B cell (primary cell): ENCODE measurements at regions not wholly inside any gene's neighbourhood (a gene's known extent, or its start where the extent isn't known, plus 50 kb on each side); places are given as distances from the start of the nearest gene placed in this dataset.

Experiments
- ATAC-seq: fragments of 200-7000 bp; cut with Tn5 transposase; one replicate; pipeline ENCODE4 v1.10.0; 2021; ENCODE audit warnings: low read depth, mild to moderate bottlenecking, moderate number of reproducible peaks, moderate library complexity
- CTCF ChIA-PET: fragments of 350-600 bp; sonication (Branson Sonifier 250); formaldehyde crosslinking; loops from one replicate; lab custom pipeline; 2021; ENCODE audit warnings: antibody characterized with exemption, inconsistent platforms; lab: Charles Lee
- POLR2A ChIA-PET: fragments of 350-600 bp; sonication (Branson Sonifier 250); formaldehyde crosslinking; loops from one replicate; lab custom pipeline; 2021; ENCODE audit warnings: antibody characterized with exemption; lab: Charles Lee
- DNase-seq: peaks from one replicate; pipeline ENCODE4 v3.0.0; 2013
- H2AFZ ChIP-seq: 2 replicates; pipeline ENCODE4 v1.6.1; 2012; ENCODE audit warnings: mild to moderate bottlenecking, low read depth, low read length; ENCODE audit not compliant: insufficient read depth, poor library complexity, severe bottlenecking
- H3K27ac ChIP-seq, 2 donors: 1 replicate in 1 of 2; 2 replicates in 1 of 2; pipeline ENCODE4 v1.5.1; 2012 to 2013; ENCODE audit warnings: low read length in 2 of 2, mild to moderate bottlenecking in 2 of 2, moderate library complexity in 1 of 2
- H3K27me3 ChIP-seq, 4 experiments: fragments of 200-600 bp in 1 of 4; sonication (generic) in 1 of 4; replicated peaks in 1 of 4; 1 replicate in 2 of 4; 2 replicates in 2 of 4; pipeline versions ENCODE4 v1.6.1 to v1.7.0; 2013 to 2016; ENCODE audit warnings: low read length in 3 of 4, mild to moderate bottlenecking in 2 of 4, mixed read lengths in 1 of 4, moderate library complexity in 1 of 4; ENCODE audit not compliant: insufficient read depth in 4 of 4, control insufficient read depth in 3 of 4; ENCODE audit errors: control extremely low read depth in 1 of 4
- H3K36me3 ChIP-seq, 2 experiments: replicated peaks in 1 of 2; 1 replicate in 1 of 2; 2 replicates in 1 of 2; pipeline versions ENCODE4 v1.6.1 to v1.7.1; 2013; ENCODE audit warnings: low read length in 1 of 2; ENCODE audit not compliant: insufficient read depth in 2 of 2, control insufficient read depth in 1 of 2; ENCODE audit errors: control extremely low read depth in 1 of 2, extremely low read depth in 1 of 2
- H3K4me1 ChIP-seq, 2 donors: fragments of 200-600 bp in 1 of 2; sonication (generic) in 1 of 2; 1 replicate in 1 of 2; 2 replicates in 1 of 2; pipeline versions ENCODE4 v1.5.1 to v1.6.1; 2013 to 2017; ENCODE audit warnings: low read length in 2 of 2; ENCODE audit not compliant: control insufficient read depth in 2 of 2, insufficient read depth in 2 of 2
- H3K4me2 ChIP-seq: replicated peaks from 2 replicates; pipeline ENCODE3; 2012; ENCODE audit warnings: mild to moderate bottlenecking, low read depth, low read length; ENCODE audit not compliant: poor library complexity, severe bottlenecking
- H3K4me3 ChIP-seq, 5 experiments: fragments of 200-600 bp in 1 of 5; sonication (generic) in 1 of 5; 1 replicate in 3 of 5; 2 replicates in 2 of 5; pipeline versions ENCODE4 v1.5.1 to v1.7.0; 2011 to 2016; ENCODE audit warnings: low read length in 4 of 5, mild to moderate bottlenecking in 4 of 5, low read depth in 2 of 5, control low read depth in 1 of 5, moderate library complexity in 1 of 5; ENCODE audit not compliant: insufficient read depth in 1 of 5; ENCODE audit errors: control extremely low read depth in 1 of 5, extremely low read depth in 1 of 5
- H3K79me2 ChIP-seq: fragments of 200-600 bp; sonication (generic); one replicate; pipeline ENCODE4 v1.6.0; 2016; ENCODE audit warnings: low read length; ENCODE audit not compliant: control insufficient read depth, insufficient read depth
- H3K9ac ChIP-seq: fragments of 200-600 bp; sonication (generic); 2 replicates; pipeline ENCODE4 v1.6.1; 2017; ENCODE audit warnings: mild to moderate bottlenecking, low read length, moderate library complexity
- H3K9me3 ChIP-seq, 3 donors: one replicate each; pipeline versions ENCODE4 v1.6.1 to v1.7.1; 2013; ENCODE audit warnings: low read length in 2 of 3; ENCODE audit not compliant: control insufficient read depth in 2 of 3, insufficient read depth in 1 of 3; ENCODE audit errors: control extremely low read depth in 1 of 3
- H4K20me1 ChIP-seq: 2 replicates; pipeline ENCODE4 v1.6.0; 2012; ENCODE audit warnings: mild to moderate bottlenecking, low read length; ENCODE audit not compliant: insufficient read depth, control insufficient read depth, poor library complexity, severe bottlenecking
- H3K27ac Mint-ChIP-seq: one replicate; pipeline ENCODE4 v1.8.0; 2021; ENCODE audit warnings: mixed read lengths
- H3K27me3 Mint-ChIP-seq: one replicate; pipeline ENCODE4 v1.8.0; 2021; ENCODE audit warnings: mixed read lengths
- H3K4me1 Mint-ChIP-seq: one replicate; pipeline ENCODE4 v1.8.0; 2021; ENCODE audit warnings: mixed read lengths
- H3K4me3 Mint-ChIP-seq: one replicate; pipeline ENCODE4 v1.8.0; 2021; ENCODE audit warnings: mixed read lengths
- H3K9me3 Mint-ChIP-seq: one replicate; pipeline ENCODE4 v1.8.0; 2022; ENCODE audit warnings: mixed read lengths; ENCODE audit not compliant: insufficient read depth
- EZH2 ChIP-seq: IDR thresholded peaks from 2 replicates; pipeline ENCODE4 v1.6.1; 2012; ENCODE audit warnings: borderline replicate concordance, low read depth, mild to moderate bottlenecking, moderate library complexity, low read length; ENCODE audit not compliant: insufficient read depth, poor library complexity, severe bottlenecking
- WGBS: methylation state at CpG from one replicate; pipeline ENCODE4 v1.1.5; 2013; ENCODE audit warnings: missing lambda C conversion rate; ENCODE audit not compliant: insufficient coverage; 5-methylcytosine and 5-hydroxymethylcytosine counted together
- intact Hi-C: fragments of 100-400 bp; cut with micrococcal nuclease; formaldehyde crosslinking; loops from one replicate; pipeline ENCODE4 v1.10.0; 2022
- TF ChIP-seq, protein P1 (sequence below): fragments of 200-600 bp; IDR thresholded peaks from one replicate; pipeline ENCODE4 v1.8.0; 2022; ENCODE audit warnings: antibody characterized with exemption, mild to moderate bottlenecking

DNA sequence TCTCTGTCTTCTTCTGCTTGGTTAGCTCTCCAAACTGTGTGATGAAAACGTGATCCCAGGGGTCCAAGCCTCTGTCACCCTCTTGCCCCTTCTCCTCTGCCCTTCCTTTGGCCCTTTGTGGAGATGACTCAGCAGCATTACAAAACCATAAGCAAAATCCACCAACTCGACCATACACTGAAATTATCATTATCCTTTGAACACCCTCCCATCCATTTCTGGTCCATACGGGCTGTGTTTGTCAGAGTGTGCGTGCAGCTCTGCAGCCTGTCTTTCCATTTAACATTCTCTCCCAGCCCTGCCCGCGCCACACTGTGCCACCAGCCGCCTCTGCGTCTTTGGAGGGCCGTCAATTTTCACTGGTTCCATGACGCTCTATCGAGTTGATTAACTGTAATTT lies 69.2 kb downstream of the SLC25A47 start:
- H3K27me3 Mint-ChIP-seq: no peaks in the 10 kb centered on the region
- Histone ChIP-seq H3K4me3 (no peak overlapping the region), H3K9ac (no peak overlapping the region), H3K9me3 (no peaks in the 10 kb centered on the region), H2AFZ (no peak overlapping the region), H4K20me1 (no peaks in the 10 kb centered on the region), H3K79me2 (peaks cover 12% of the 10 kb centered on the region), H3K36me3 (peaks cover 0 to 1% of the 10 kb centered on the region in 2 experiments), H3K4me2 (no peak overlapping the region), H3K27me3 (no peaks in the 10 kb centered on the region), H3K4me1 (no peaks in the 10 kb centered on the region), H3K27ac (no peak overlapping the region)
- ChIA-PET POLR2A (no interaction called here), CTCF (interaction anchor here (0.8 kb wide), 1 partner anchor 9 kb away, joined by 3 read pairs; no protein-coding TSS in a partner anchor)
- TF ChIP-seq, protein P1, sequence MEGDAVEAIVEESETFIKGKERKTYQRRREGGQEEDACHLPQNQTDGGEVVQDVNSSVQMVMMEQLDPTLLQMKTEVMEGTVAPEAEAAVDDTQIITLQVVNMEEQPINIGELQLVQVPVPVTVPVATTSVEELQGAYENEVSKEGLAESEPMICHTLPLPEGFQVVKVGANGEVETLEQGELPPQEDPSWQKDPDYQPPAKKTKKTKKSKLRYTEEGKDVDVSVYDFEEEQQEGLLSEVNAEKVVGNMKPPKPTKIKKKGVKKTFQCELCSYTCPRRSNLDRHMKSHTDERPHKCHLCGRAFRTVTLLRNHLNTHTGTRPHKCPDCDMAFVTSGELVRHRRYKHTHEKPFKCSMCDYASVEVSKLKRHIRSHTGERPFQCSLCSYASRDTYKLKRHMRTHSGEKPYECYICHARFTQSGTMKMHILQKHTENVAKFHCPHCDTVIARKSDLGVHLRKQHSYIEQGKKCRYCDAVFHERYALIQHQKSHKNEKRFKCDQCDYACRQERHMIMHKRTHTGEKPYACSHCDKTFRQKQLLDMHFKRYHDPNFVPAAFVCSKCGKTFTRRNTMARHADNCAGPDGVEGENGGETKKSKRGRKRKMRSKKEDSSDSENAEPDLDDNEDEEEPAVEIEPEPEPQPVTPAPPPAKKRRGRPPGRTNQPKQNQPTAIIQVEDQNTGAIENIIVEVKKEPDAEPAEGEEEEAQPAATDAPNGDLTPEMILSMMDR: no peak
- no peak for TF ChIP-seq EZH2
- no peak for DNase-seq
- 82% methylated on average over 11 of the region's 11 CpGs for WGBS
- no peaks in the 10 kb centered on the region for H3K9me3 Mint-ChIP-seq
- intact Hi-C loops: no loop called here
- no peak for ATAC-seq
- no peaks in the 10 kb centered on the region for H3K4me1 Mint-ChIP-seq
- H3K27ac Mint-ChIP-seq: no peak overlapping the region
- H3K4me3 Mint-ChIP-seq: no peak overlapping the region

DNA sequence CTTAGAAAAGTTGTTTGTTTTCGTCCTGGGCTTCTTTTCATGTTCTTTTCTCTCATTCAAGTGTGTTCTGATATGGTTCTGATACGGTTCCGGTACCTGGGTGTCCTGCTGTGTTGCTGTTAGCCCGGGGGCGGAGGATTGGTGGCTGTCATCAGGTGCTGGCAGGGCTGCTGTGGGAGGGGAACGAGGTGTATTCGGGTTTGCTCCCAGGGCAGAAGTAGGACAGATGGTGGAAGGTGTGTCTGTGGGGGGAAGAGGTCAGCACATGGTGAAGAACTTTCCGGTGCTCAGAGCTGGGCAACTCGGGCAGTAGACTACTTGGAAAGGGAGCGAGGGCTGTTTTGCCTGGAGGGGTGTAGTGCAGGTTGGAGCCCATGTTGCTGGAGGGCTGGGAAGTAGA lies 70.2 kb downstream of the SLC25A47 start:
- Mint-ChIP-seq H3K4me1 (no peaks in the 10 kb centered on the region), H3K4me3 (no peak overlapping the region), H3K27ac (no peak overlapping the region), H3K27me3 (no peaks in the 10 kb centered on the region), H3K9me3 (no peaks in the 10 kb centered on the region)
- H3K4me2 ChIP-seq: no peak overlapping the region
- H4K20me1 ChIP-seq: no peaks in the 10 kb centered on the region
- no peak overlapping the region for H3K9ac ChIP-seq
- DNase-seq (no peak), ATAC-seq (no peak)
- H3K79me2 ChIP-seq: peaks cover 12% of the 10 kb centered on the region
- H2AFZ ChIP-seq: no peak overlapping the region
- H3K4me3 ChIP-seq: no peak overlapping the region
- no peak overlapping the region for H3K27ac ChIP-seq
- no peaks in the 10 kb centered on the region for H3K9me3 ChIP-seq
- H3K36me3 ChIP-seq: peaks cover 0 to 1% of the 10 kb centered on the region in 2 experiments
- CTCF ChIA-PET: no interaction called here
- H3K27me3 ChIP-seq: no peaks in the 10 kb centered on the region
- intact Hi-C loops: no loop called here
- 92% methylated on average over 10 of the region's 10 CpGs for WGBS
- H3K4me1 ChIP-seq: no peaks in the 10 kb centered on the region
- no peak for TF ChIP-seq EZH2
- TF ChIP-seq, protein P1: no peak
- POLR2A ChIA-PET: no interaction called here
